LNCaP clone FGC (cell line): ENCODE measurements at regions not wholly inside any gene's neighbourhood (a gene's known extent, or its start where the extent isn't known, plus 50 kb on each side); places are given as distances from the start of the nearest gene placed in this dataset.

Experiments used
- DNase-seq: peaks from one replicate; pipeline ENCODE4 v3.0.0-alpha.2; 2011; ENCODE audit warnings: low read depth
- H3K4me3 ChIP-seq: 2 replicates; pipeline ENCODE4 v1.5.1; 2011; ENCODE audit warnings: mild to moderate bottlenecking, low read depth, low read length, control low read depth
- CTCF ChIP-seq: IDR thresholded peaks from 2 replicates; pipeline ENCODE4 v1.5.1; 2012; ENCODE audit warnings: mild to moderate bottlenecking; ENCODE audit not compliant: control insufficient read depth, insufficient read depth; ENCODE audit errors: extremely low read depth

GRCh38 chr5:171701100-171701541, 84.5 kb upstream of the SMIM23 start:
- DNase-seq, result no peak
- TF ChIP-seq CTCF, result no peak
- H3K4me3 ChIP-seq, result no peak overlapping the region

DNA sequence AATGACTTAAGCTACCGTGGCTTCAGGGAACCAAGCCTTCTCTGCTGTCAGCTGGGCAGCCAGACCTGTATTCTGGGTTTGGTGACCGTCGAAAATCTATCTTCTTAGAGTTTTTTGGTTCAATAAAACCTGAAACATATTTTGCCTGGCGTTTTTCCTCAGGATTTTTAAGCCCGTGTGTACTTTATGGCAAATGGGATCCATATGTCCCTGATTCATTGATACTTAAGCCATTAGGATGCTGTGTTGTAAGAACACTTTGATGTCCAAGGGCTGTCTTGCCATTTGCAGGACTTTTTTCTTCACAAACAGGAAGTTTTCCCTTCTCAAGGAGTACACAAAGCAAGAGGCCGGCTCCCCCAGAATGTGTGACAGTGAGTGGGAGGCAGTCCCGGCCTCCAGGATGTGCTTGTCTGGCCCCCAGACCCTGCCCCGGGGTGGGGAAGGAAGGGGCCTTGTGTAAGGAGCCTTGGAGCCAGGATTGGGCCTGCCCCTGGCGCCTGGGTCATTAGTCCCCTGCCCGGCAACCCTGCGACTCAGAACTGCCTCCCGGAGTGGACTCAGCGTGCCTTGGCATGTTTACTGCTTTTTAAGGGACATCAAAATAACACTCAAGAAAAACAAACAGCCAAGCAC, 83.4 kb upstream of the SMIM23 start:
- H3K4me3 ChIP-seq, result no peak overlapping the region
- TF ChIP-seq CTCF, result no peak
- DNase-seq, result no peak

GRCh38 chr5:171703146-171703545, 82.5 kb upstream of the SMIM23 start:
- H3K4me3 ChIP-seq, result no peak overlapping the region
- TF ChIP-seq CTCF, result no peak
- DNase-seq, result no peak

- no peak for TF ChIP-seq CTCF
These were observed 80.6 kb upstream of the SMIM23 start for GRCh38 chr5:171705036-171705435.

GRCh38 chr5:171705830-171706468, 79.7 kb upstream of the SMIM23 start:
- no peak for TF ChIP-seq CTCF
- no peak overlapping the region for H3K4me3 ChIP-seq
- no peak for DNase-seq

More at GRCh38 chr5:171705036-171705435, 80.6 kb upstream of the SMIM23 start:
- H3K4me3 ChIP-seq, result no peak overlapping the region
- DNase-seq, result no peak

DNA sequence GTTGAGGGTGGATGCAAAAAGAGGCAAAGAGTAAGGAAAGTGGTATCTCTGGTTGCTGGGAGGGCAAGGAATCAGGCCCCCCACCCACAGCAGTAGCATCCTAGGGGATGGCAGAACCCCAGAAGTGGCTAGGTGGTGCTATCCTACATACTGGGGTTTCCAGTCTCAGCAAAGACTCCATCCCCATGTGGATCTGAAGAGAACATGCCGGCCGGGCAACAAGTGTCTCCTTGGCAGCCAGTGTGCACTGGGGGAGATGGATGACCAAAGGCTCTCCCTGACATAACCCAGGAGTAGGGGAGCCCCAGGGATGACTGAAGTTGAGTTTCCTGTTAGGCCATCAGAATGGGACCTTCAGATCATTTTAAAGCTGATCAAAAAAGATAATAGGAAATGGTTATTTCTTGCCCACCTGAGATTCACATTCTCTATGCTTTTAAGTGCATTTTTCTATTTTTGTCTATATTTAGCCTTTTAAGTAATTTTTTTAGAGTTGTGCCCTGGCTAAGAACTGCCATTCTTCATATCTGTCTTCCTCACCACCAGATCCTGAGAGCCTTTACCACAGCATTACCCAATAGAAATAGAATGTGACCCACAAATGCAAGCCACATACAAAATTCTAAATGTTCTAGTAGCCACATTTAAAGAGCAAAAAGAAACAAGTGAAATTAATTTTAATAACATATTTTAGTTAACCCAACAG, 78.7 kb upstream of the SMIM23 start:
- DNase-seq, result no peak
- no peak overlapping the region for H3K4me3 ChIP-seq
- TF ChIP-seq CTCF, result no peak

DNA sequence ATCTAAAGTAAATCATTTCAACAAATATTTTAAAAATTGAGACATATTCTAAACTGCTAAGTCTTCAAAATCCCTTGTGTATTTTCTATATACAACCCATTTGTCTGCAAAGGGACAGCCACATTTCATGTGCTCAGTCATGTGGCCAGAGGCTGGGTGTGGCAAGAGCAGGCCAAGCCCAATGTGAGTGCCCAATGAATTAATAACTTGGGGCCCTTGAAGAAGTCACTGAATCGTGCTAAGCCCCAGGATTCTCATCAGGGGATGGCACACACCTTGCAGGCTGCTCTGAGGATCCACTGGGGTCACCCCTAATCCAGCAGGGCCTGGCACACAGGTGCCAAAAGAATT, 78.2 kb upstream of the SMIM23 start:
- no peak for DNase-seq
- H3K4me3 ChIP-seq, result no peak overlapping the region
- TF ChIP-seq CTCF, result no peak
